ENCODE measurements at regions not wholly inside any gene's neighbourhood (a gene's known extent, or its start where the extent isn't known, plus 50 kb on each side); places are given as distances from the start of the nearest gene placed in this dataset.
"Not testable (repeated sequence)": the region's sequence is repeated elsewhere in the genome, so short reads cannot be mapped to it uniquely, and the experiment has no call there.

GRCh38 chr9:97773723-97774122, 76.6 kb upstream of the XPA start:
- Histone ChIP-seq H3K27ac (ENCODE audit: low read length) (no peak overlapping the region), H3K9me3 (ENCODE audit: low read length) (peaks cover 3% of the 10 kb centered on the region), H2AFZ (ENCODE audit: low read depth, low read length) (no peak overlapping the region), H3K36me3 (ENCODE audit: insufficient read depth, low read length) (no peaks in the 10 kb centered on the region), H3F3A (ENCODE audit: insufficient read depth, low read length, poor library complexity, severe bottlenecking) (no peaks in the 10 kb centered on the region), H3K9me2 (ENCODE audit: insufficient read depth, low read length) (no peaks in the 10 kb centered on the region), H3K4me2 (ENCODE audit: low read length) (no peak overlapping the region), H3K79me2 (replicated peaks; ENCODE audit: insufficient read depth, low read length) (no peaks in the 10 kb centered on the region), H3K4me3 (ENCODE audit: low read length) (no peak overlapping the region), H3K27me3 (ENCODE audit: insufficient read depth, low read depth, low read length) (peaks cover 18% of the 10 kb centered on the region), H3K9ac (ENCODE audit: low read length) (no peak overlapping the region), H4K20me1 (ENCODE audit: insufficient read depth) (no peaks in the 10 kb centered on the region)
- TF ChIP-seq REST (IDR thresholded peaks at IDR 0.05; ENCODE audit: borderline replicate concordance) (no peak), MXI1 (conservative IDR thresholded peaks at IDR 0.05; ENCODE audit: poor library complexity, severe bottlenecking) (no peak), EP300 (conservative IDR thresholded peaks at IDR 0.05; ENCODE audit: poor library complexity, severe bottlenecking) (no peak), POLR2AphosphoS5 (IDR thresholded peaks at IDR 0.05) (no peak), EZH2 (IDR thresholded peaks at IDR 0.05; ENCODE audit: borderline replicate concordance, insufficient read depth, low read length, poor library complexity, severe bottlenecking) (no peak), SMC3 (conservative IDR thresholded peaks at IDR 0.05; ENCODE audit: poor library complexity) (no peak), RAD21 (conservative IDR thresholded peaks at IDR 0.05) (no peak), TAF1 (IDR thresholded peaks at IDR 0.05; ENCODE audit: low read depth) (no peak), CTCF (IDR thresholded peaks at IDR 0.05; ENCODE audit: poor library complexity, severe bottlenecking) (no peak)

- Histone ChIP-seq H3K4me3 (ENCODE audit: low read length) (no peak overlapping the region), H3K36me3 (ENCODE audit: insufficient read depth, low read length) (no peaks in the 10 kb centered on the region), H4K20me1 (ENCODE audit: insufficient read depth) (no peaks in the 10 kb centered on the region), H3K27me3 (ENCODE audit: insufficient read depth, low read depth, low read length) (peaks cover 18% of the 10 kb centered on the region), H3K27ac (ENCODE audit: low read length) (no peak overlapping the region), H3F3A (ENCODE audit: insufficient read depth, low read length, poor library complexity, severe bottlenecking) (no peaks in the 10 kb centered on the region), H3K9ac (ENCODE audit: low read length) (no peak overlapping the region), H3K4me2 (ENCODE audit: low read length) (no peak overlapping the region), H2AFZ (ENCODE audit: low read depth, low read length) (no peak overlapping the region), H3K79me2 (replicated peaks; ENCODE audit: insufficient read depth, low read length) (no peaks in the 10 kb centered on the region), H3K9me3 (ENCODE audit: low read length) (peaks cover 3% of the 10 kb centered on the region), H3K9me2 (ENCODE audit: insufficient read depth, low read length) (no peaks in the 10 kb centered on the region)
- TF ChIP-seq RAD21 (conservative IDR thresholded peaks at IDR 0.05) (no peak), REST (IDR thresholded peaks at IDR 0.05; ENCODE audit: borderline replicate concordance) (no peak), POLR2AphosphoS5 (IDR thresholded peaks at IDR 0.05) (no peak), CTCF (IDR thresholded peaks at IDR 0.05; ENCODE audit: poor library complexity, severe bottlenecking) (no peak), SMC3 (conservative IDR thresholded peaks at IDR 0.05; ENCODE audit: poor library complexity) (no peak), EZH2 (IDR thresholded peaks at IDR 0.05; ENCODE audit: borderline replicate concordance, insufficient read depth, low read length, poor library complexity, severe bottlenecking) (no peak), EP300 (conservative IDR thresholded peaks at IDR 0.05; ENCODE audit: poor library complexity, severe bottlenecking) (no peak), TAF1 (IDR thresholded peaks at IDR 0.05; ENCODE audit: low read depth) (no peak), MXI1 (conservative IDR thresholded peaks at IDR 0.05; ENCODE audit: poor library complexity, severe bottlenecking) (no peak)
Measured at GRCh38 chr9:97774673-97775072, 77.5 kb upstream of the XPA start.

- not testable (repeated sequence) for H3K79me2 ChIP-seq (replicated peaks; ENCODE audit: insufficient read depth, low read length); H3K4me3 ChIP-seq (ENCODE audit: low read length); H4K20me1 ChIP-seq (ENCODE audit: insufficient read depth); H2AFZ ChIP-seq (ENCODE audit: low read depth, low read length); H3K9ac ChIP-seq (ENCODE audit: low read length); H3K36me3 ChIP-seq (ENCODE audit: insufficient read depth, low read length); H3K27ac ChIP-seq (ENCODE audit: low read length); H3K4me2 ChIP-seq (ENCODE audit: low read length); H3K9me2 ChIP-seq (ENCODE audit: insufficient read depth, low read length); H3F3A ChIP-seq (ENCODE audit: insufficient read depth, low read length, poor library complexity, severe bottlenecking); H3K9me3 ChIP-seq (ENCODE audit: low read length); H3K27me3 ChIP-seq (ENCODE audit: insufficient read depth, low read depth, low read length)
Measured at GRCh38 chr9:97778740-97779139, 74.3 kb upstream of the FOXE1 start.

Measured in neural cell (in vitro differentiated cells).